Adrenal gland (tissue), 9 donors: ENCODE measurements at regions not wholly inside any gene's neighbourhood (a gene's known extent, or its start where the extent isn't known, plus 50 kb on each side); places are given as distances from the start of the nearest gene placed in this dataset.
"Not testable (repeated sequence)": the region's sequence is repeated elsewhere in the genome, so short reads cannot be mapped to it uniquely, and the experiment has no call there.

ENCODE experiments used
- DNase-seq, 7 donors: peaks; one replicate each; pipeline ENCODE4 v3.0.0-alpha.2; 2019 to 2020
- H3K27ac ChIP-seq, 5 donors: fragments of 200-600 bp; sonication (generic) in 4 of 5; 1 replicate in 3 of 5; 2 replicates in 2 of 5; pipeline versions ENCODE4 v1.5.1 to v1.8.0; 2016 to 2020; ENCODE audit warnings: mild to moderate bottlenecking in 1 of 5
- H3K27me3 ChIP-seq: fragments of 200-600 bp; 2 replicates; pipeline ENCODE4 v1.8.0; 2021
- H3K36me3 ChIP-seq, 2 donors: fragments of 200-600 bp; replicated peaks in 1 of 2; 1 replicate in 1 of 2; 2 replicates in 1 of 2; pipeline versions ENCODE4 v1.5.1 to v1.8.0; 2018 to 2022
- H3K4me1 ChIP-seq, 2 donors: fragments of 200-600 bp; replicated peaks in 1 of 2; 1 replicate in 1 of 2; 2 replicates in 1 of 2; pipeline versions ENCODE4 v1.5.1 to v1.8.0; 2018 to 2021
- H3K4me3 ChIP-seq, 4 donors: fragments of 200-600 bp; sonication (generic) in 3 of 4; one replicate each; pipeline ENCODE4 v1.5.1; 2016 to 2018
- H3K9me3 ChIP-seq, 3 donors: fragments of 200-600 bp; sonication (generic) in 1 of 3; replicated peaks in 1 of 3; 1 replicate in 2 of 3; 2 replicates in 1 of 3; pipeline versions ENCODE4 v1.5.1 to v1.8.0; 2016 to 2021
- CTCF ChIP-seq, 6 experiments: fragments of 450-650 bp in 4 of 6; fragments of 200-600 bp in 2 of 6; sonication (generic) in 1 of 6; IDR thresholded peaks; 1 replicate in 5 of 6; 2 replicates in 1 of 6; pipeline versions ENCODE4 v1.5.1 to v1.8.0; 2016 to 2021; ENCODE audit warnings: antibody characterized with exemption in 6 of 6, mild to moderate bottlenecking in 2 of 6, moderate library complexity in 1 of 6
- POLR2A ChIP-seq, 2 donors: fragments of 450-650 bp; IDR thresholded peaks; one replicate each; pipeline ENCODE4 v1.6.1; 2017; ENCODE audit warnings: antibody characterized with exemption in 2 of 2, mild to moderate bottlenecking in 2 of 2, moderate library complexity in 1 of 2
- WGBS, 4 donors: extraction: QIAGEN DNeasy Blood & Tissue Kit in 2 of 4; methylation state at CpG; one replicate each; pipeline versions ENCODE4 v1.1.5 to v1.1.7; 2013 to 2017; 5-methylcytosine and 5-hydroxymethylcytosine counted together
- intact Hi-C, 2 donors: fragments of 100-400 bp; cut with DNase I; formaldehyde crosslinking; loops; one replicate each; pipeline versions ENCODE4 v1.14.1 to v1.15.0; 2022 to 2023
- donor health status: healthy with polysubstance abuse.
- donor health status: Bipolar disorder and iron deficiency.
- donor health status: DM: yes; HTN: yes; CAD: no.
- donor health status: DM: no; HTN: no; CAD: no.
- donor health status: DM: no; HTN: no; CAD: no.

GRCh38 chr20:5467086-5467485, 143.7 kb downstream of the GPCPD1 start:
- DNase-seq: no peak
- Histone ChIP-seq H3K4me3 (no peak overlapping the region), H3K36me3 (no peaks in the 10 kb centered on the region), H3K4me1 (no peaks in the 10 kb centered on the region), H3K9me3 (no peaks in the 10 kb centered on the region), H3K27ac (no peak overlapping the region), H3K27me3 (no peaks in the 10 kb centered on the region)
- TF ChIP-seq POLR2A (IDR thresholded peaks at IDR 0.05) (no peak), CTCF (IDR thresholded peaks at IDR 0.05) (no peak)
- intact Hi-C loops: no loop called here
- whole genome bisulfite sequencing, 4 donors: 67 to 75% (median 70%) methylated on average over 3 of the region's 3 CpGs

DNA sequence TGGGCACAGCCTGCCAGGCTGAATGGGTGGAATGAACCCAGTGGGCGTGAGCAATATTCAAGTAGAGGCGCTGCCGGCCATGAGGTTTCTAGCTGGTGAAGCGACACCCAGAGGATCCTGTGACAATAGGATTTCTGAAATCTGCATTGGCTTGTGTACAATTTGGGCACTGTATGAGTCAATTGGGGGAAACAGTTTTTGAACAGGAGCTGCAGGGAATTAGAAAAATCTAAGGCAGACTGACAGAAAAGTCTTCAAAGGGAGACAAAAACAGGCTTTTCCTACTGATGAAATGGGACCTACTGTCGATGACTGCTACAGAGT, 145.2 kb downstream of the GPCPD1 start:
- WGBS, 4 donors: 73 to 87% (median 80%) methylated on average over 5 of the region's 5 CpGs
- no peaks in the 10 kb centered on the region for H3K36me3 ChIP-seq
- no peaks in the 10 kb centered on the region for H3K9me3 ChIP-seq
- intact Hi-C loops: no loop called here
- H3K27me3 ChIP-seq: no peaks in the 10 kb centered on the region
- H3K4me3 ChIP-seq: no peak overlapping the region
- H3K27ac ChIP-seq: no peak overlapping the region
- no peak for DNase-seq
- H3K4me1 ChIP-seq: no peaks in the 10 kb centered on the region
- TF ChIP-seq CTCF (IDR thresholded peaks at IDR 0.05) (no peak), POLR2A (IDR thresholded peaks at IDR 0.05) (no peak)

GRCh38 chr20:5464901-5465603, 145.8 kb downstream of the GPCPD1 start:
- no peak for TF ChIP-seq CTCF (IDR thresholded peaks at IDR 0.05)
- no peak for TF ChIP-seq POLR2A (IDR thresholded peaks at IDR 0.05)
- H3K4me3 ChIP-seq: no peak overlapping the region
- intact Hi-C loops: no loop called here
- H3K9me3 ChIP-seq: no peaks in the 10 kb centered on the region
- H3K36me3 ChIP-seq: no peaks in the 10 kb centered on the region
- H3K4me1 ChIP-seq: no peaks in the 10 kb centered on the region
- WGBS, 4 donors: 75 to 85% (median 78%) methylated on average over 9 to 23 of the region's 23 CpGs
- no peak for DNase-seq
- H3K27me3 ChIP-seq: no peaks in the 10 kb centered on the region
- no peak overlapping the region for H3K27ac ChIP-seq

GRCh38 chr20:5463007-5463686, 146.4 kb upstream of the PROKR2 start:
- Histone ChIP-seq H3K4me3 (no peak overlapping the region), H3K27me3 (no peaks in the 10 kb centered on the region), H3K9me3 (no peaks in the 10 kb centered on the region), H3K4me1 (no peaks in the 10 kb centered on the region), H3K27ac (no peak overlapping the region), H3K36me3 (no peaks in the 10 kb centered on the region)
- intact Hi-C loops: no loop called here
- TF ChIP-seq CTCF (IDR thresholded peaks at IDR 0.05) (no peak), POLR2A (IDR thresholded peaks at IDR 0.05) (no peak)
- no peak for DNase-seq
- 67 to 75% (median 73%) methylated on average over 3 to 8 of the region's 8 CpGs for WGBS, 4 donors

DNA sequence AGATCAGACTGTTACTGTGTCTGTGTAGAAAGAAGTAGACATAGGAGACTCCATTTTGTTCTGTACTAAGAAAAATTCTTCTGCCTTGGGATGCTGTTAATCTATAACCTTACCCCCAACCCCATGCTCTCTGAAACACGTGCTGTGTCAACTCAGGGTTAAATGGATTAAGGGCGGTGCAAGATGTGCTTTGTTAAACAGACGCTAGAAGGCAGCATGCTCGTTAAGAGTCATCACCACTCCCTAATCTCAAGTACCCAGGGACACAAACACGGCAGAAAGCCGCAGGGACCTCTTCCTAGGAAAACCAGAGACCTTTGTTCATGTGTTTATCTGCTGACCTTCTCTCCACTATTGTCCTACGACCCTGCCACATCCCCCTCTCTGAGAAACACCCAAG, 137.0 kb upstream of the PROKR2 start:
- H3K9me3 ChIP-seq, H3K36me3 ChIP-seq, H3K27me3 ChIP-seq, H3K4me3 ChIP-seq, H3K27ac ChIP-seq, DNase-seq, intact Hi-C loops, H3K4me1 ChIP-seq: not testable (repeated sequence)
- WGBS, 4 donors: 23 to 65% (median 47%) methylated on average over 6 to 7 of the region's 7 CpGs

DNA sequence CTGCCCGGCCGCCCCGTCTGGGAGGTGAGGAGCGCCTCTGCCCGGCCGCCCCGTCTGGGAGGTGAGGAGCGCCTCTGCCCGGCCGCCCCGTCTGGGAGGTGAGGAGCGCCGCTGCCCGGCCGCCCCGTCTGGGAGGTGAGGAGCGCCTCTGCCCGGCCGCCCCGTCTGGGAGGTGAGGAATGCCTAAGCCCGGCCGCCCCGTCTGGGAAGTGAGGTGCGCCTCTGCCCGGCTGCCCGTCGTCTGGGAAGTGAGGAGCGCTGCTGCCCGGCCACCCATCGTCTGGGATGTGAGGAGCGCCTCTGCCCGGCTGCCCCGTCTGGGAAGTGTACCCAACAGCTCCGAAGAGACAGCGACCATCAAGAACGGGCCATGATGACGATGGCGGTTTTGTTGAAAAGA, 136.6 kb upstream of the PROKR2 start:
- H3K27ac ChIP-seq, H3K36me3 ChIP-seq, H3K4me1 ChIP-seq, intact Hi-C loops, DNase-seq, H3K4me3 ChIP-seq, H3K27me3 ChIP-seq, H3K9me3 ChIP-seq: not testable (repeated sequence)
- 94 to 97% (median 96%) methylated on average over 13 to 36 of the region's 38 CpGs; no CpG with 5 or more reads in 1 of the 4 donors for WGBS, 4 donors

- WGBS, 4 donors: 92 to 94% (median 93%) methylated on average over 12 to 23 of the region's 30 CpGs; no CpG with 5 or more reads in 1 of the 4 donors
- H3K4me3 ChIP-seq, intact Hi-C loops, H3K4me1 ChIP-seq, H3K27ac ChIP-seq, H3K9me3 ChIP-seq, H3K36me3 ChIP-seq, H3K27me3 ChIP-seq, DNase-seq: not testable (repeated sequence)
These were observed 135.9 kb upstream of the PROKR2 start for GRCh38 chr20:5452691-5453090.
